HG03575 (cell line): ENCODE measurements at regions not wholly inside any gene's neighbourhood (a gene's known extent, or its start where the extent isn't known, plus 50 kb on each side); places are given as distances from the start of the nearest gene placed in this dataset.
"Not testable (repeated sequence)": the region's sequence is repeated elsewhere in the genome, so short reads cannot be mapped to it uniquely, and the experiment has no call there.

Experiments
- ATAC-seq: cut with Tn5 transposase; IDR thresholded peaks from one replicate; pipeline ENCODE4 v1.9.1; 2021; ENCODE audit not compliant: unreplicated experiment, insufficient number of reproducible peaks, low FRiP score; ENCODE audit errors: extremely low read depth

DNA sequence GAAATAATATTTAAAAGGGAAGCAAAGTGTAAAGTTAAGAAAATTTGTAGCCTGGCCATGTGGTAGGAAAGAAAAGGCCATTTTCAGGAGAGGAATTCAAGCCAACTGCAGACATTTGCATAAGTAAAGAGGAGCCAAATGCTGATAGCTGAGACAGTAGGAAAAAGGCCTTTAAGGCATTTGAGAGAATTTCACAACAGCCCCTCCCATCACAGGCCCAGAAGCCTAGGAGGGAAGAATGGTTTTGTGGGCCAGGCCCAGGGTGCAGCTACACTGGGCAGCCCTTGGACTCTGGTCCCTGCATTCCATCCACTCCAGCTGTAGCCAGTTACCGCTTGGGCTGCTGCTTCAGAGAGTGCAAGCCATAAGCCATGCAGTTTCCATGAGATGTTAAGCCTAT, 1556.8 kb downstream of the EFNA5 start:
- no peak for ATAC-seq

DNA sequence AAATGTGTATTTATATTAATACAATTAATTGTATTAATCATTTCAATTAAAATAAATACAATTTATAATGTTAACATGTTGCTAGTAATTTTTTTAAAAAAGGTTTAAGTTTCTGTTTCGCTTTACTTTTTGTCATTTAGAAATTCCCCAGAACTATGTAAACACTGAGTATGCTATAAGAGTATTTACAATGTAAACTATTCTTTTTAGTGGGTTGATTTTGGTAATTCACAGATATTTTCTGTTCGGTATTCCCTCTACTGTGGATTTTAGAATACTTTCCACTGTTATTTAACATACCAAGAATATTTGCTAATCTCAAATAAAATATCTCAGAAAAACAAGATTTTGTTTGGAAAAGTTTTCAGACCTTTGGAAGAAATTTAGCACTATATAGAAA, 1564.4 kb downstream of the EFNA5 start:
- ATAC-seq = no peak

DNA sequence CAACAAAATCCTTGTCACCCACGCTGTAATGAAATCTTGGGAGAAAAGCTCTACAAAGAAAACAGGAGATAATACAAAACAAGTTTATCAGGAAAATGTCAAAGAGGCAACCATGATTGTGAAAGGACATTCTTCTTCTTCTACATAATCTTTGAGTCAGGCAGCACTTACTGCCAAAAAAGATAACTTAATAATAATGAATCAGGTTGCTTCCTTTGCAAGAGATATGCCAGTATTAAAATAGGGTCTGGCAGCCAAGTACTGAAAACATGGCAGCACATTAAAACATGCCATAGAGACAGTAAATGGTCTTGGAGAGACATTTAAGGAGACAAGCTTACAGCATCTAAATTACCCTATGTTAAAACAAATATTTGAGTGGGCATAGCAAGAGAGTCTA, 1573.4 kb downstream of the EFNA5 start:
- ATAC-seq = no peak

DNA sequence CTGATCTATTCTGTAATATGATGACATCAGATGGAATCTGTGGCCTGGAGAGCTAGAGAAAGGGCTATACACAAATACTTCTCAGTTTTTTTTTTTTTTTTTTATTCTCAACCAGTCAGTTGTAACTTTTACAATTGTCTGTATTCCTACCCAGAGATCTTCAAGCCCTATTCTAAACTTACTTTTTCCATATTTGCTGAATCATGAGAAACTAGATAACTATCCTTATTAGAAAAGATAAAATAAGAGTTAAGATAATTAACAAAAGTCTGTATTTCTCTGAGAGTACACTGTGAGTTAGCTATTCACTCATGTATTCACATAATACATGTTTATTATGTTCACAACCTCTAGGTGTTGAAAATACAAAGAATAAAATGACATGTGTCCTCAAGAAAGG, 1575.9 kb downstream of the EFNA5 start:
- no peak for ATAC-seq

DNA sequence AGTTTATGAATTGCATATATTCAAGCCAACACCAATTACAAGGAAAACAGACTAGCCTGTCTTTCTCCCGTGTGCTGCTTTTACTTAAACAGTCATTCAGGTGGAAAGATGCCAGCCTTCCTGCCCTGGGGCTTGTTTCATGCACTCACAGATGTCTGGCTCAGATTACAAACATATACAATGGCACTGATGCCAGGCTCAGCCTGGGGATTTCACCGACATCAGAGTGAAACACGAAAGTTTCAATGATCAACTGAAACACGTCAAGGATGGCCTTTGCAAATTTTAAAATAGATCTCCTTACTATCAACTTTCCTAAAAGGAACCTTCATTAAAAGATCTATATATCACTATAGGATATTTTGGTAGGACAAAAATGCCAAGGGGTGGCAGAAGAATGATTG, 1576.5 kb downstream of the EFNA5 start:
- no peak for ATAC-seq

DNA sequence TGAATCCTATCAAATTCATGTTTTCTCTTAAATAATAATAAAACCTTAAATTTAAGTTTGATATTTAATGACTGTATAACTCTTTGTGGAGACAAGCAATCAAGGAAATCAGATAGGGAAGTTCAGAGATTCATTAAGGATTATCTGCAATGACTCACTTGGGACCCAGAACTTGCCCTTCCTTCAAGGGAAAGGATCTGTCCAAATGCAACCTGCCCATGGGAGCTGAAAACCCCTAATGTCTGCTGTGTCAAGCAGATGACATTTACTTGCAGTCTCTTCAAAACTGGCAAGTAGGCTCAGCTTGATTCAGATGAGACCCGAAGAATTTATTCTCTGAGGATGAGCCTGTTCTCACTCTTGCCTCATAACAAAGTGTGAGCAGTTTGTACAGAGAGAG, 1577.6 kb downstream of the EFNA5 start:
- ATAC-seq = no peak

DNA sequence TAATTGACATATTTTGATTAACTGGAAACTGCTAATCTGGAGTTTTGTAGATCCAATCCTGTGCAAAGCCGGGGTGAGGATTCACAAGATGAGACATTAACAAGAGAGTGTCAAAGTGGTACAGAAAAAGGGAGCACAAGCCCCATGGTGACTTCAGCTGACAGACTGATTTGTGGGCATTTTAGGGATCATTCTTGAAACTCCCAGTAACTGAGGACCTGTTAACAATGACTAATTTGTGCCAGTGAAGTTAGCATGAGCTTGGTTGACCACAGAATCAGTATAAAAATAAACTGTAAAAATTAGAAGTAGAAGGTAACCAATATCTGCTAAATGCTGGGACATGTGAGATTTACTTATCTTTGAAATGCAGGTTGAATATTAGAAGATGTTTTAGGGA, 1578.3 kb downstream of the EFNA5 start:
- no peak for ATAC-seq

DNA sequence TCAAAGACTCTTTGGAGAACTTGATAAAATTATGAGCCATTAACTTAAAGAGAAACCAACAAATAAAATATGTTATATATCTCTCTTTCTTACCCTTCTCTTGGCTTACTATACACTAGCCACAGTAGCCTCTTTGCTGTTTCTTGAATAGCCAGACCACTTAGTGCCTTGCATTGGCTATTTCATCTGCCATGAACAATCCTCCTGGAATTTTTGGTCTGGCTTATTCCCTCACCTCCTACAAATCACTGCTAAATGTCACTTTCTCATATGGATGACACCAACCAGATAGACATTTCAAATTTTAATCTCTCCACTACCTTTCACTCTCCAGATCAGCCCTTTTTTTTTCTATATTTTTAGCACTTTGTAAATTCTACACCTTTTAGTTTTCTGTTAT, 1581.7 kb downstream of the EFNA5 start:
- no peak for ATAC-seq

DNA sequence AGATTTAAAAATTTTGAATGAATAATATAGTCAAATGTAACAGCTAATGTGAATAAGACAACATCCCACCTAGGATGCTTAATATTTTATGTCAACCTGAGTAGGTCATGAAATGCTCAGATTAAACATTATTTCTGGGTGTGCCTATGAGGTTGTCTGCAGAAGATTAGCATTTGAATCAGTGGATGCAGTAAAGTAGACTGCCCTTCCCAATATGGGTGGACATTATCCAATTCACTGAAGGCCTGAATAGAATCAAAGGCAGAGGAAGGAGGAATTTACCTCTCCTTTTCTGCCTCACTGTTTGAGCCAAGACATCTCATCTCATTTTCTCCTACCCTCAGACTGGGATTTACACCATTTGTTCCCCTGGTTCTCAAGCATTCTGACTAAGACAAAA, 1582.3 kb downstream of the EFNA5 start:
- ATAC-seq = no peak

DNA sequence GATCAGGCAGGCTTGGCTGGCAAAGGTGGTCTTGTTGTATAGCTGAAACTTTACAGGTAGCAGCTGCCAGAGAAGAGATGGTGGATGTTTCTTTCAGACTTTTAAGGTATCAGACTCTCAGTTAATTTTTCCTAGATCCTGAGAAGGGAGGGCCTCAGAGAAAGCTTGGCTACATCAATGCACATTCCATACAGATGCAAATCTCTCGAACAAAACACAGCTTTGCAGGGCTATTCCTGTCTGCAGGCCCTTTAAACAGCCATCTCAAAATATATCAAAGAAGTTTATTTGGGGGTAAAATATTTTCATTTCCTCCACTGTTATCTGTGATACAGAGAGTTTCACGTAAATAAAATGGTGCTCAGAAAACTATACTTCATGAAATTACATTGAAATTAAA, 1584.4 kb downstream of the EFNA5 start:
- ATAC-seq = no peak

DNA sequence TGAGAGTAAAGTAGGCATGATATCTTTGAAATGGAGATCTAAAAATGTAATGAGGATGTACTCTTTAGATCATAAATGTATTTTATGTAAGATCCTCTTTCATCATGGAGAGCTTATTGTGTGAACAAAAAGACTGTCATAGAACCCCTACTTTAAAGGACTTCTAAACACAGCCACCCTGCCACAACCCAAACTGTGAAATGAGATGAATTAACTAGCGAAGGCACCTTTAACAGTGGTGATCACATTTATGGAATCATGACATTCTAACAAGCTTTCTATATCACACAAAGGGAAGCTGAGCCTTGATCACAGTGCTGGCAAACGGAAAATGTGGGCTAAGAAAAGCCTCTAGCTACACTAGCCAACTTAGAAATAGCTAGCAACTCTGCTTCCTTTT, 1585.2 kb downstream of the EFNA5 start:
- ATAC-seq = no peak

DNA sequence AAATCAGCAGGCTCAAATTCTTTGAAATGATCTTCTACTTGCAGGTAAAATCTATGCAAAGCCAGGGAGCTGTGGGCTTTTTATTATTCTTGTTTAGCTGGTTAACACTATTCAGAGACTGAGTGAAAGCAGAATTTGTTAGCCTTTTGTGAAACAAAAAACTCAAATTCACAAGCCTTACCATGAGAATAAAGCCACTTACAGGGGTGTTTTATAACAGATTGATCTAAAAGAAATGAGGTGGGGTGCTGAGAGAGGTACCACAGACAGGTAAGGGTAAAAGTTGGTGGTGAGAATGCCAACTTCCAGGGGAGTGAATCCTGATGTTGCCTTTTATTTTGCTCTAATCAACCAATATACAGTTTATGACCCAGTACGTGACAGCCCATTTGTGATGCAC, 1585.6 kb downstream of the EFNA5 start:
- no peak for ATAC-seq

DNA sequence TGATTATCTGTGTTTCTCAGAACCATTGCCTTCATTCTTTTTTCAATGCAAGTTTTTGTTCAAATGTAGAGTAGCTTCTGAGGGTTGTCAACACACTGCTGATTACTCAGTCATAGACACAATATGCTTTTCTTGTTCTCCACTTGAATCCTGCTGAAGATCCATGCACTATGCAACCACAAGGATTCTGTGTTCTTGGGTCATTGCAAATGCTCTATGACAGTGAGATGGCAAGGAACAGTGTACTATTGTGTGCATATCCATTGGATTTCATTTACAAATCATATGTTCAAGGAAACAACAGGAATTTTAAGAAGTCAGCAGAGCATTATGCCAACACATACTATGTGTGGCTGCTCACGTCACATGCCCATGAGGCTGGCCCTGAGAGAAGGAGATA, 1590.2 kb downstream of the EFNA5 start:
- ATAC-seq = no peak

DNA sequence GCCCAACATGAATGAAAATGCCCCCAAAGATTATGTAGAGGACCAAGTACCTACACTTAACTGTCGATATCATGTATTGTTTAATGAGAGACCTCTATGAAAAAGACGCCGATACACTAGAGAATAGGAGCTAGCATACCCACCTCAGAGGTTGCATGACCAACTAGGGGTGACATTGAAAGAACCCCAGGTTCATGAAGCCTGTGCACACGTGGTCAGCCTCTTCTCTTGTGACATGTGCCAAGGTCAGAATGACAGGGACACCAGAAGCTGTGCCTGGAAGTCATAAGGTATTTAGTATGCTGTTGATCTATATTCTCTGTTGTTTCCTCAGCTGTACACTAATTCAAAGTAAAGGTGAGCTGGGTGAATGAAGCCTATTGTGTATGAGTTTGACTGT, 1594.1 kb downstream of the EFNA5 start:
- no peak for ATAC-seq

DNA sequence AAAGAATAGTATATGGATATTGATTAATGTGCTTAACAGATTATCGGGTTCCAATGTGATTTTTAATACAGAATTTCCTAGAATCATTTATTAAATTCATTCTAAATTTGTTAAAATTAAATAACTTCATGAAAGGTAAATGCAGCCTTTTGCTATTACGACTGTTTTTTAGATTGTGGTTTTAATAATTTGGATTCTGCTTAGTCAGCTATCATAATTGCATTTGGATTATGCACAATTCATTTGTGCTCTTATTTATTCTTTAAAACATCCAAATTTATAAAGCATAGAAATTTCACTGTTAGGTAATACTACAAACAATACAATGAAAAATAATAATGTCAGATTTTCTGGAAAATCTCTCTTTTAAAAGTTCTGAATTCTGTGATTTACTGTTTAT, 1598.5 kb downstream of the EFNA5 start:
- ATAC-seq = no peak

DNA sequence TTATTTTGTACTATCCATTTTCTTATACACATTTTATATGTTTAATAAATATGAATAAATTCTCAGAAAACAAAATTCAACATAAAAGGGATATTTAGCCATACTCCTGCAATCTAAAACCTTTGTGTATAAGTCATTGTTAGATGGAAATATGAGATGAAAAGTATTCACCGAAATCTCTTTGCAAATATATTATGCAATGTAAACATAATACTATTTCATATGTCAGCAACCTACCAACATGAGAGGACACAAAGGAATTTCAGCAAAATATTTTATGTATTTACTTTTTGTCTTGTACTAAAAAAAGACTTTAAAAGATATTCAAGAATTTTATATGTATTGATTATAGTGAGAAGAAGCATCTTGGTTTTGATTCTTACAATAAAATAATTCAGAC, 1623.4 kb downstream of the EFNA5 start:
- no peak for ATAC-seq

DNA sequence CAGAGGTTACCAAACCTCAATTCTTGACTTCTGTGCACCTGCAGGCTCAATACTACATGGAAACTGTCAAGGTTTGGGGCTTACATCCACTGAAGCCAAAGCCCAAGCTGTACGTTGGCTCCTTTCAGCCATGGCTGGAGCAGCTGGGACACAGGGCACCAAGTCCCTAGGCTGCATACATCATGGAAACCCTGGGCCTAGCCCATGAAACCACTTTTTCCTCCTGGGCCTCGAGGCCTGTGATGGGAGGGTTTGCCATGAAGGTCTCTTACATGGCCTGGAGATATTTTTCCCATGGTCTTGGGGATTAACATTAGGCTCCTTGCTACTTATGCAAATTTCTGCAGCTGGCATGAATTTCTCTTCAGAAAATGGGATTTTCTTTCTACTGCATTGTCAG, 1638.7 kb downstream of the EFNA5 start:
- not testable (repeated sequence) for ATAC-seq

DNA sequence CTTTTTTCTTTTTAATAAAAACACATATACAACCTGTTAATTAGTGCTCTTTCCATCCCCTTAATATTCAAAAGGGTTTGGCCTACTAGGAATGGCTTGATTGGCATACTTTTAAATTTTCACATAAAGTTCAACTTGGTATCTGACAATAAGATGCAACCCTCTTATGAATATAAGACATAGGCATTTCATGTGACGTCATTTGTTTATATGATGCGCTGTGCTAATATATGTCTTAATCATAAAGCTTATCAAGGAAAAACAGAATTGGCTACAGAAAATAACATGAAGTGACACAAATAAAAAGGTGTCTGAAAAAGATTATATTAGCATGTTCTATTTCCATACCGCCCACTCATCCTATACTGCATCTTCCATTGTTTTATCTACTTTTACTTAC, 1642.4 kb downstream of the EFNA5 start:
- ATAC-seq = no peak

DNA sequence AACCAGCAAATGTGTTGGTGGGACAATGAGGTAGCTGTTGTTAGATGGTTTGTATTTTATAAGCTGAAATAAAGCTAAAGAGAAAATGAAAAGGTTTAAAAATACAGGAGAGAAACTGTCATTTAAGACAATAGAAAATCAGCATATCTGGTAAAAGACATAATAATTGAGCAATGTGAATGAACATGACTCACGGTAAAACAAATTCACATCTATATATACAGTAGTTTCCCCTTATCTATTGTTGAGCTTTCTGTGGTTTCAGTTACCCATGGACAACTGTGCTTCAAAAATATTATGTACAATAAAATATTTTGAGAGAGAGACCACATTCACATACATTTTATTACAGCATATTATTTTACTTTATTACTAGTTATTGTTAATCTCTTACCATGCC, 1649.8 kb downstream of the EFNA5 start:
- ATAC-seq = no peak

DNA sequence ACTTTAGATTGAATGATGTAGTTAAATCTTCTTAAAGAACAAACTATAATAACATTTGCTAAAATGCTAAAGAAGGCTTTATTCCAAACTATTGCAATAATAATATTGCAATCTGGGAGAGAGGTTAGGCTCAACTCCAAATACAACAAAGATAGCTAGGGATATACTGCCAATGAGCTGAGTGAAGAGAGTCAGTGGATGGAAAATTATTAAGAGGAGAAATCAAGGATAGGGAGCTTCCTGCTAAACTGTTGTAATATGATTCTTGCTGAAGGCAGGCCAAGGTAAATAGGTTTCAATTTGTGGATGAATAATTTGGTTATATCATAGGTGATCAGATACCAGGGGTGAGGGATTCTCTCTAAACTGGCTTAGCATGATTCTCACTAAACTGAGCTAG, 1651.5 kb downstream of the EFNA5 start:
- ATAC-seq = no peak

DNA sequence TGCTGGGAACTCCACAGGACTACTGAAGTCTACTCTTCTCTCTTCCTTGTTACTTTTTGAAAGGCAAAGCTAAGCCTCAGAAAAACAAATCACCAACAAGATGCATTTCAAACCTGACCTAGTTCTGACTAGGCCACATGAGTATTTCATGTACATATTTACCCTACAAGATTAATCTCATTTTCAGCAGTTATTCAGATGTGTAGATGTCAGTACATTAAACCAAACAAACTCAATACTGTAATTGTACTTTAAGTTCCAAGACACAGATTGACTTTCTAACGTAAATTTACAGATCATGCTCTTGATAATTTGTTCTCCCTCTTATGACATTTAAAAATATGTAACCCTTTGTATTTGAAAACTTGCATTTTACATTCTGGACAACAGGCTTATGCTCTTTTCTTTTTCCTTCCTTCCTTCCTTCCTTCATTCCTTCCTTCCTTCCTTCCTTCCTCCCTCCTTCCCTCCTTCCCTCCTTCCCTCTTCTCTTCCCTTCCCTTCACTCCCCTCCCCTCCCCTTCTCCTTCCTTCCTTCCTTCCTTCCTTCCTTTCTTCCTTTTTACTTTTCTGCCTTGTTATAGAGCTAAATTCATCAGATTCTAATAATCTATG, 1653.4 kb downstream of the EFNA5 start:
- ATAC-seq = no peak

DNA sequence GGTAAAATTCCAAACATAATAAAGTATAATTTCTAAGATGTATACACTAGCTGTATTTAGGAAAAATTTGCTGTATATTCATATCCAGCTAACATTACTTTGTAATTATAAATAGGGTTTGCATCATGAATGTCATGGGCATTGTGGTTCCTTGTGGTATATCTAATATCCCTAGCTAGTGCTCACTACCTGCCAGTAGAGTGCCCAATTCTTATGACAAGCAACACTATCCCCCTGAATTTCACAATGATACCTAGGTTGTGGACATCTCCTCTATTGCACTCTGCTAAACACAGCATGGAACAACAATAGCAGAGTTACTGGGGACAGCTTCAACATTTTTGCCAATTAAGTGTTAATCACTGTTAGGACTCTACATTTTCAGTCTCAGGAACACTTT, 1656.5 kb downstream of the EFNA5 start:
- ATAC-seq = no peak
